WTC11 (cell line): ENCODE measurements at regions not wholly inside any gene's neighbourhood (a gene's known extent, or its start where the extent isn't known, plus 50 kb on each side); places are given as distances from the start of the nearest gene placed in this dataset.

Source experiments
- ATF2 ChIP-seq: sonication (generic); formaldehyde crosslinking; IDR thresholded peaks from 2 replicates; pipeline ENCODE4 v1.8.1; 2022; ENCODE audit warnings: low read depth, missing genetic modification reagents, borderline replicate concordance
- CTCF ChIP-seq: fragments of 200-600 bp; IDR thresholded peaks from 2 replicates; pipeline ENCODE4 v1.8.0; 2022; ENCODE audit warnings: antibody characterized with exemption
- NFATC4 ChIP-seq: fragments of 250-450 bp; sonication (Bioruptor Pico); IDR thresholded peaks from 2 replicates; pipeline ENCODE4 v1.9.0; 2021; ENCODE audit warnings: mild to moderate bottlenecking
- NR1H2 ChIP-seq: sonication (generic); formaldehyde crosslinking; IDR thresholded peaks from 2 replicates; pipeline ENCODE4 v1.9.0; 2021; ENCODE audit warnings: mild to moderate bottlenecking, moderate library complexity, missing genetic modification reagents
- ZNF121 ChIP-seq: sonication (generic); formaldehyde crosslinking; IDR thresholded peaks from 2 replicates; pipeline ENCODE4 v1.8.0; 2023; ENCODE audit warnings: missing genetic modification reagents

GRCh38 chr5:126016256-126016655 lies 407.0 kb upstream of the GRAMD2B start:
- TF ChIP-seq NR1H2 (CRISPR knock-in tag) (no peak), CTCF (no peak), ZNF121 (CRISPR knock-in tag) (no peak), ATF2 (CRISPR knock-in tag) (no peak), NFATC4 (no peak)
